Parathyroid adenoma (tissue), 2 donors: ENCODE measurements at regions not wholly inside any gene's neighbourhood (a gene's known extent, or its start where the extent isn't known, plus 50 kb on each side); places are given as distances from the start of the nearest gene placed in this dataset.

Experiments used
- H2AFZ ChIP-seq: fragments of 300-600 bp; sonication (generic); one replicate; pipeline ENCODE4 v1.7.0; 2017; ENCODE audit warnings: antibody characterized with exemption, mild to moderate bottlenecking
- H3K27ac ChIP-seq: fragments of 300-600 bp; sonication (generic); one replicate; pipeline ENCODE4 v1.7.0; 2017
- H3K27me3 ChIP-seq: fragments of 300-600 bp; sonication (generic); one replicate; pipeline ENCODE4 v1.7.0; 2017; ENCODE audit warnings: low read length; ENCODE audit not compliant: control insufficient read depth, insufficient read depth
- H3K36me3 ChIP-seq: fragments of 300-600 bp; sonication (generic); one replicate; pipeline ENCODE4 v1.7.0; 2017; ENCODE audit warnings: low read length; ENCODE audit not compliant: control insufficient read depth, insufficient read depth
- H3K4me1 ChIP-seq: fragments of 300-600 bp; sonication (generic); one replicate; pipeline ENCODE4 v1.7.0; 2017; ENCODE audit warnings: control low read depth
- H3K4me2 ChIP-seq: fragments of 300-600 bp; sonication (generic); one replicate; pipeline ENCODE4 v1.7.0; 2017; ENCODE audit warnings: low read length
- H3K4me3 ChIP-seq: fragments of 300-600 bp; sonication (generic); one replicate; pipeline ENCODE4 v1.7.0; 2017; ENCODE audit warnings: low read depth, low read length
- H3K79me2 ChIP-seq: fragments of 300-600 bp; sonication (generic); one replicate; pipeline ENCODE4 v1.7.0; 2017; ENCODE audit warnings: control low read depth
- H3K9ac ChIP-seq: fragments of 300-600 bp; sonication (generic); one replicate; pipeline ENCODE4 v1.7.0; 2017; ENCODE audit warnings: mild to moderate bottlenecking
- H3K9me3 ChIP-seq: fragments of 300-600 bp; sonication (generic); one replicate; pipeline ENCODE4 v1.7.0; 2017; ENCODE audit warnings: low read length; ENCODE audit not compliant: control insufficient read depth
- CTCF ChIP-seq: fragments of 300-600 bp; sonication (generic); IDR thresholded peaks from one replicate; pipeline ENCODE4 v1.7.0; 2017; ENCODE audit warnings: antibody characterized with exemption, mild to moderate bottlenecking
- donor health status: primary hyperparathyroidism.

DNA sequence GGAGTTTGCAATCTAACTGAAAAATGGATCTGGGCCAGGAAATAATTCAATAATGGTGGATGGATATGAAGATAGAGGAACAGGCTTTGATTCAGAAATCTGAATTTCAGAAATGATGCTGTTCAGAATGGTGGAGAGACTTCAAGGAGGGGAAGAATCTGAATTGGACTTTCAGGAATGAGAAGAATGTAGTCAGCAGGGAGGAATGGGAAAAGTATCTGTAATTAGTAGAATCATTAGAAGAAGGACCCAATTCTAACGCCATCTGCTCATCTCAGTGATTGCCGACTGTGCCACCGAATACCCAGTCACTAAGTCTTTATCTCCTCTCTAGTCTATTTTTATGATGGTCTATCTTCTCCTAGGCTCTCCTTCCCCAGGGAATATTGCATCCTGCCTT is 363.2 kb downstream of the GALC start:
- no peak overlapping the region for H3K4me2 ChIP-seq
- no peak overlapping the region for H3K9ac ChIP-seq
- H3K4me3 ChIP-seq = no peak overlapping the region
- no peak overlapping the region for H3K27ac ChIP-seq
- H3K9me3 ChIP-seq = no peaks in the 10 kb centered on the region
- no peaks in the 10 kb centered on the region for H3K79me2 ChIP-seq
- no peaks in the 10 kb centered on the region for H3K4me1 ChIP-seq
- no peak for TF ChIP-seq CTCF
- H2AFZ ChIP-seq = no peak overlapping the region
- no peaks in the 10 kb centered on the region for H3K27me3 ChIP-seq
- no peaks in the 10 kb centered on the region for H3K36me3 ChIP-seq

- Histone ChIP-seq H2AFZ (no peak overlapping the region), H3K9me3 (no peaks in the 10 kb centered on the region), H3K4me1 (no peaks in the 10 kb centered on the region), H3K4me2 (no peak overlapping the region), H3K79me2 (no peaks in the 10 kb centered on the region), H3K36me3 (no peaks in the 10 kb centered on the region), H3K27me3 (no peaks in the 10 kb centered on the region), H3K27ac (no peak overlapping the region), H3K4me3 (no peak overlapping the region), H3K9ac (no peak overlapping the region)
- no peak for TF ChIP-seq CTCF
Measured at GRCh38 chr14:87628780-87629179, 364.2 kb downstream of the GALC start.

- no peaks in the 10 kb centered on the region for H3K4me1 ChIP-seq
- no peaks in the 10 kb centered on the region for H3K79me2 ChIP-seq
- no peak overlapping the region for H3K4me2 ChIP-seq
- H3K36me3 ChIP-seq = no peaks in the 10 kb centered on the region
- H3K27me3 ChIP-seq = no peaks in the 10 kb centered on the region
- no peak overlapping the region for H3K27ac ChIP-seq
- TF ChIP-seq CTCF = no peak
- no peak overlapping the region for H3K4me3 ChIP-seq
- H2AFZ ChIP-seq = no peak overlapping the region
- H3K9ac ChIP-seq = no peak overlapping the region
- no peaks in the 10 kb centered on the region for H3K9me3 ChIP-seq
Measured at GRCh38 chr14:87628129-87628528, 364.9 kb downstream of the GALC start.

GRCh38 chr14:87626266-87626665 is 366.7 kb downstream of the GALC start:
- H3K4me1 ChIP-seq = no peaks in the 10 kb centered on the region
- H3K9ac ChIP-seq = no peak overlapping the region
- H2AFZ ChIP-seq = no peak overlapping the region
- TF ChIP-seq CTCF = no peak
- H3K9me3 ChIP-seq = no peaks in the 10 kb centered on the region
- no peak overlapping the region for H3K4me3 ChIP-seq
- no peak overlapping the region for H3K27ac ChIP-seq
- no peaks in the 10 kb centered on the region for H3K36me3 ChIP-seq
- no peaks in the 10 kb centered on the region for H3K79me2 ChIP-seq
- no peak overlapping the region for H3K4me2 ChIP-seq
- no peaks in the 10 kb centered on the region for H3K27me3 ChIP-seq

DNA sequence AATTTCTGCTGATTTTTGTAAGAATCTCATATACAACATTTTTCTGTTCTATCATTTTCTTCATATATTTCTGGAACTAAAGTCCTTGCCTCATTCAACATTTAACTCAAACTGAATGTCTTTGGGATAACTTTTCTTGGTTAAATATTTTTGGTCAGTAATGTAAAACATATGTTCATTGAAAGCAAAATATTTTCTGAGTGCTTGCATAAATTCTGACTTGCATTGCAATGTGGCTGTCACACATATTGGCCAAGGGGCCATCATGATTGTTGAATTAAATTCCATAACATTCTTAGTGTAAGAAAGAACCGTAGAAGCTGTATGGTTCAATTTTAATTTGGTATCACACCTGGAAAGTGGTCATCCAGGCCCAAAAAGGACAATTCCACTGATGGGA is 369.4 kb downstream of the GALC start:
- no peaks in the 10 kb centered on the region for H3K79me2 ChIP-seq
- no peak overlapping the region for H3K27ac ChIP-seq
- no peak for TF ChIP-seq CTCF

More for the DNA sequence above, 369.4 kb downstream of the GALC start:
- H3K9me3 ChIP-seq = no peaks in the 10 kb centered on the region
- no peaks in the 10 kb centered on the region for H3K36me3 ChIP-seq
- H3K4me1 ChIP-seq = no peaks in the 10 kb centered on the region
- H3K4me2 ChIP-seq = no peak overlapping the region
- H3K27me3 ChIP-seq = no peaks in the 10 kb centered on the region
- H3K9ac ChIP-seq = no peak overlapping the region
- no peak overlapping the region for H2AFZ ChIP-seq
- no peak overlapping the region for H3K4me3 ChIP-seq
